Raji (cell line): ENCODE measurements at regions not wholly inside any gene's neighbourhood (a gene's known extent, or its start where the extent isn't known, plus 50 kb on each side); places are given as distances from the start of the nearest gene placed in this dataset.

Experiments used
- POLR2A ChIP-seq: IDR thresholded peaks from 2 replicates; pipeline ENCODE4 v1.6.1; 2011; ENCODE audit warnings: low read depth, low read length, control low read depth; ENCODE audit not compliant: insufficient read depth

GRCh38 chr22:49162841-49163240 lies 664.8 kb downstream of the BRD1 start:
- no peak for TF ChIP-seq POLR2A

- no peak for TF ChIP-seq POLR2A
Observed at GRCh38 chr22:49161002-49161850, 666.4 kb downstream of the BRD1 start.

GRCh38 chr22:49160261-49161001 lies 667.2 kb downstream of the BRD1 start:
- TF ChIP-seq POLR2A: no peak

- TF ChIP-seq POLR2A: no peak
Observed at GRCh38 chr22:49159711-49160110, 668.0 kb downstream of the BRD1 start.

- TF ChIP-seq POLR2A: no peak
Observed at GRCh38 chr22:49158741-49159564, 668.7 kb downstream of the BRD1 start.

GRCh38 chr22:49157529-49158339 lies 669.9 kb downstream of the BRD1 start:
- TF ChIP-seq POLR2A: no peak

- TF ChIP-seq POLR2A: no peak
Observed at GRCh38 chr22:49156662-49157285, 670.9 kb downstream of the BRD1 start.

GRCh38 chr22:49155770-49156580 lies 671.7 kb downstream of the BRD1 start:
- no peak for TF ChIP-seq POLR2A

GRCh38 chr22:49155039-49155769 lies 672.5 kb downstream of the BRD1 start:
- TF ChIP-seq POLR2A: no peak

GRCh38 chr22:49154433-49154832 lies 673.2 kb downstream of the BRD1 start:
- TF ChIP-seq POLR2A: no peak

GRCh38 chr22:49153921-49154320 lies 673.8 kb downstream of the BRD1 start:
- no peak for TF ChIP-seq POLR2A

GRCh38 chr22:49152939-49153770 lies 674.5 kb downstream of the BRD1 start:
- no peak for TF ChIP-seq POLR2A
